K562 (cell line): ENCODE measurements at regions not wholly inside any gene's neighbourhood (a gene's known extent, or its start where the extent isn't known, plus 50 kb on each side); places are given as distances from the start of the nearest gene placed in this dataset.

Source experiments
- ATAC-seq: fragments of 200-7000 bp; cut with Tn5 transposase; 3 replicates; pipeline ENCODE4 v1.9.1; 2020; ENCODE audit warnings: moderate library complexity
- BruUV-seq: library from RNA; stranded (reverse); fragments of 400-500 nt; replicated peaks from 2 replicates; lab custom pipeline; 2021; lab: Mats Ljungman, UMichigan
- CTCF ChIA-PET: fragments of 300-600 bp; formaldehyde crosslinking; extraction: SDS; loops from one replicate; lab custom pipeline; 2021; ENCODE audit warnings: low intra/inter-chr PET ratio; lab: Yijun Ruan, JAX
- POLR2A ChIA-PET: fragments of 300-600, 350-650 bp; sonication (Branson Sonifier 250); formaldehyde crosslinking; extraction: SDS; loops from one replicate; lab custom pipeline; 2021; ENCODE audit warnings: antibody characterized with exemption, inconsistent platforms; lab: Yijun Ruan, JAX
- DNase-seq, 4 experiments: peaks; one replicate each; pipeline versions ENCODE4 v3.0.0 to v3.0.0-alpha.2; 2011 to 2018; ENCODE audit warnings: low spot score in 3 of 4, mixed read lengths in 3 of 4; ENCODE audit errors: extremely low read depth in 1 of 4
- FAIRE-seq: peaks from 2 replicates; lab custom pipeline; 2011; peaks lifted over from hg19 to GRCh38; lab: Jason Lieb, UNC
- H2AFZ ChIP-seq: 2 replicates; pipeline ENCODE4 v1.6.0; 2011; ENCODE audit warnings: low read depth, low read length, control low read depth, inconsistent platforms
- H3K27ac ChIP-seq: fragments of 200-600 bp; 3 replicates; pipeline ENCODE4 v1.8.0; 2011; ENCODE audit warnings: low read depth, mild to moderate bottlenecking, control low read depth, inconsistent platforms, low read length, moderate library complexity, mixed read lengths; ENCODE audit errors: extremely low read depth
- H3K27me3 ChIP-seq, 2 experiments: fragments of 300-600 bp in 1 of 2; 2 replicates in 1 of 2; 3 replicates in 1 of 2; pipeline versions ENCODE4 v1.6.0 to v1.8.0; 2011; ENCODE audit warnings: inconsistent platforms in 2 of 2, low read length in 2 of 2, mild to moderate bottlenecking in 1 of 2, mixed read lengths in 1 of 2, moderate library complexity in 1 of 2; ENCODE audit not compliant: control insufficient read depth in 2 of 2, insufficient read depth in 2 of 2
- H3K36me3 ChIP-seq: fragments of 300-600 bp; 3 replicates; pipeline ENCODE4 v1.8.0; 2011; ENCODE audit warnings: mild to moderate bottlenecking, low read length, inconsistent platforms; ENCODE audit not compliant: control insufficient read depth, insufficient read depth
- H3K4me1 ChIP-seq, 2 experiments: fragments of 200-600 bp in 1 of 2; replicated peaks in 1 of 2; 2 replicates in 1 of 2; 3 replicates in 1 of 2; pipeline versions ENCODE4 v1.5.1 to v1.8.0; 2011; ENCODE audit warnings: inconsistent platforms in 2 of 2, low read length in 2 of 2, mild to moderate bottlenecking in 1 of 2, mixed read lengths in 1 of 2, moderate library complexity in 1 of 2; ENCODE audit not compliant: control insufficient read depth in 2 of 2, insufficient read depth in 2 of 2
- H3K4me2 ChIP-seq: 2 replicates; pipeline ENCODE4 v1.6.1; 2011; ENCODE audit warnings: low read length, control low read depth, inconsistent platforms, mixed read lengths; ENCODE audit not compliant: insufficient read depth
- H3K4me3 ChIP-seq: fragments of 200-600 bp; sonication (generic), shearing (Covaris generic); 2 replicates; pipeline ENCODE4 v1.5.1; 2016; ENCODE audit warnings: control low read depth, inconsistent platforms
- H3K79me2 ChIP-seq: fragments of 200-600 bp; 3 replicates; pipeline ENCODE4 v1.8.0; 2011; ENCODE audit warnings: low read length, inconsistent platforms; ENCODE audit not compliant: control insufficient read depth, insufficient read depth
- H3K9ac ChIP-seq, 2 experiments: 2 replicates each; pipeline versions ENCODE4 v1.6.0 to v1.6.1; 2011; ENCODE audit warnings: low read depth in 2 of 2, low read length in 2 of 2, control low read depth in 1 of 2, inconsistent platforms in 1 of 2, mild to moderate bottlenecking in 1 of 2, mixed read lengths in 1 of 2; ENCODE audit not compliant: insufficient read depth in 1 of 2
- H3K9me1 ChIP-seq: one replicate; pipeline ENCODE4 v1.6.0; 2011; ENCODE audit warnings: inconsistent platforms, mild to moderate bottlenecking, low read length, moderate library complexity; ENCODE audit not compliant: control insufficient read depth, insufficient read depth
- H3K9me3 ChIP-seq: replicated peaks from 2 replicates; pipeline ENCODE4 v1.5.1; 2011; ENCODE audit warnings: low read depth, low read length, inconsistent platforms; ENCODE audit not compliant: control insufficient read depth, insufficient read depth
- H4K20me1 ChIP-seq: replicated peaks from 2 replicates; pipeline ENCODE4 v1.6.1; 2011; ENCODE audit warnings: low read length, inconsistent platforms, mixed read lengths; ENCODE audit not compliant: control insufficient read depth, insufficient read depth
- ASH1L ChIP-seq: fragments of 450-650 bp; IDR thresholded peaks from 2 replicates; pipeline ENCODE4 v1.6.1; 2018; ENCODE audit warnings: borderline replicate concordance, mild to moderate bottlenecking, low read depth; ENCODE audit not compliant: partially characterized antibody
- BRCA1 ChIP-seq, 2 experiments: fragments of 450-650 bp in 1 of 2; sonication (generic) in 1 of 2; formaldehyde crosslinking in 1 of 2; IDR thresholded peaks; 2 replicates each; pipeline versions ENCODE4 v1.5.0 to v1.6.1; 2017 to 2020; ENCODE audit warnings: mild to moderate bottlenecking in 1 of 2, missing genetic modification reagents in 1 of 2
- CCNT2 ChIP-seq: IDR thresholded peaks from 2 replicates; pipeline ENCODE4 v1.6.1; 2011; ENCODE audit warnings: borderline replicate concordance, low read depth, mild to moderate bottlenecking, moderate library complexity, mixed read lengths, low read length; ENCODE audit not compliant: insufficient read length; ENCODE audit errors: extremely low read depth
- EGR1 ChIP-seq: fragments of 450-650 bp; conservative IDR thresholded peaks from 2 replicates; pipeline ENCODE4 v1.6.1; 2017; ENCODE audit warnings: mild to moderate bottlenecking
- ETV5 ChIP-seq: sonication (generic); formaldehyde crosslinking; IDR thresholded peaks from 2 replicates; pipeline ENCODE4 v1.4.0; 2020; ENCODE audit warnings: low read depth, mild to moderate bottlenecking, missing genetic modification reagents
- FOXP4 ChIP-seq: sonication (generic); formaldehyde crosslinking; IDR thresholded peaks from 2 replicates; pipeline ENCODE4 v1.8.0; 2022; ENCODE audit warnings: mild to moderate bottlenecking, missing genetic modification reagents, borderline replicate concordance
- HMBOX1 ChIP-seq: sonication (generic); IDR thresholded peaks from 2 replicates; pipeline ENCODE4 v1.6.1; 2016
- L3MBTL2 ChIP-seq: fragments of 450-650 bp; IDR thresholded peaks from 2 replicates; pipeline ENCODE4 v1.6.1; 2016; ENCODE audit warnings: mild to moderate bottlenecking, moderate library complexity
- NRF1 ChIP-seq, 2 experiments: fragments of 450-650 bp; IDR thresholded peaks in 1 of 2; conservative IDR thresholded peaks in 1 of 2; 2 replicates each; pipeline ENCODE4 v1.6.1; 2014; ENCODE audit warnings: mild to moderate bottlenecking in 2 of 2
- NUFIP1 ChIP-seq: fragments of 450-650 bp; IDR thresholded peaks from 2 replicates; pipeline ENCODE4 v1.6.1; 2018; ENCODE audit not compliant: partially characterized antibody
- SRSF7 ChIP-seq: fragments of 200-400 bp; formaldehyde crosslinking; optimal IDR thresholded peaks from 2 replicates; pipeline ENCODE3; 2017; ENCODE audit warnings: mild to moderate bottlenecking, low read depth, low read length
- THAP12 ChIP-seq: fragments of 250-450 bp; sonication (Bioruptor Pico); IDR thresholded peaks from 2 replicates; pipeline ENCODE4 v1.9.0; 2021; ENCODE audit warnings: mild to moderate bottlenecking, inconsistent platforms
- ZBTB17 ChIP-seq: fragments of 450-650 bp; formaldehyde crosslinking; IDR thresholded peaks from 2 replicates; pipeline ENCODE4 v1.4.0; 2020; ENCODE audit warnings: mild to moderate bottlenecking
- WGBS: fragments of 100-300 bp; shearing (Covaris generic); methylation state at CpG from one replicate; pipeline ENCODE4 v1.1.6; 2016; ENCODE audit warnings: low coverage, mixed read lengths; ENCODE audit not compliant: insufficient coverage; ENCODE audit errors: missing lambda C conversion rate; 5-methylcytosine and 5-hydroxymethylcytosine counted together
- in situ Hi-C: fragments of 300-500 bp; cut with MboI; formaldehyde crosslinking; loops from 4 replicates; pipeline ENCODE4 v1.15.0; 2018; ENCODE audit warnings: inconsistent platforms, mixed read lengths
- intact Hi-C: fragments of 100-400 bp; cut with micrococcal nuclease; formaldehyde crosslinking; loops from 2 replicates; pipeline ENCODE4 v1.14.2; 2022

- in situ Hi-C loops, result no loop called here
- intact Hi-C loops, result no loop called here
- H3K4me3 ChIP-seq, result no peak overlapping the region
- no peak overlapping the region for H2AFZ ChIP-seq
- ChIA-PET POLR2A (no interaction called here), CTCF (no interaction called here)
- no peaks in the 10 kb centered on the region for H3K9me1 ChIP-seq
- FAIRE-seq (no peak), DNase-seq (no peak), ATAC-seq (no peak)
- no peaks in the 10 kb centered on the region for H3K79me2 ChIP-seq
- H3K9ac ChIP-seq, result no peak overlapping the region
- TF ChIP-seq SRSF7 (no peak), CCNT2 (no peak), HMBOX1 (no peak), EGR1 (no peak), BRCA1 (IDR thresholded peaks at IDR 0.05) (no peak), BRCA1 (CRISPR knock-in tag; IDR thresholded peaks at IDR 0.05) (no peak), ASH1L (no peak), FOXP4 (no peak), ETV5 (CRISPR knock-in tag) (no peak), L3MBTL2 (no peak), THAP12 (CRISPR knock-in tag) (no peak), NRF1 (conservative IDR thresholded peaks at IDR 0.05 in 1 of 2, IDR thresholded peaks at IDR 0.05 in 1 of 2) (no peak), ZBTB17 (CRISPR knock-in tag) (no peak), NUFIP1 (no peak)
- no peaks in the 10 kb centered on the region for H4K20me1 ChIP-seq
- WGBS, result 2% methylated on average over 2 of the region's 2 CpGs
- no peak overlapping the region for H3K27ac ChIP-seq
- H3K4me2 ChIP-seq, result no peak overlapping the region
- no TSS peak for BruUV-seq
- H3K9me3 ChIP-seq, result no peaks in the 10 kb centered on the region
- H3K36me3 ChIP-seq, result no peaks in the 10 kb centered on the region
- H3K4me1 ChIP-seq, result no peaks in the 10 kb centered on the region
- peaks cover 0 to 5% of the 10 kb centered on the region in 2 experiments; a peak in 2 of 5 replicates for H3K27me3 ChIP-seq
Measured at GRCh38 chr6:46079061-46079460, 50.7 kb upstream of the ENPP4 start.
